ENCODE measurements at regions not wholly inside any gene's neighbourhood (a gene's known extent, or its start where the extent isn't known, plus 50 kb on each side); places are given as distances from the start of the nearest gene placed in this dataset.

- Histone ChIP-seq H3K9me3 (no peaks in the 10 kb centered on the region), H3K27me3 (no peaks in the 10 kb centered on the region), H3K36me3 (no peaks in the 10 kb centered on the region), H3K27ac (no peak overlapping the region), H3K4me3 (no peak overlapping the region), H3K4me1 (no peaks in the 10 kb centered on the region)
- intact Hi-C loops (cut with DNase I): no loop called here
- no peak for TF ChIP-seq CTCF (IDR thresholded peaks at IDR 0.05)
- ATAC-seq (no peak), DNase-seq (no peak)
Observed at GRCh38 chr2:182616471-182617393, 99.3 kb upstream of the DNAJC10 start.

DNA sequence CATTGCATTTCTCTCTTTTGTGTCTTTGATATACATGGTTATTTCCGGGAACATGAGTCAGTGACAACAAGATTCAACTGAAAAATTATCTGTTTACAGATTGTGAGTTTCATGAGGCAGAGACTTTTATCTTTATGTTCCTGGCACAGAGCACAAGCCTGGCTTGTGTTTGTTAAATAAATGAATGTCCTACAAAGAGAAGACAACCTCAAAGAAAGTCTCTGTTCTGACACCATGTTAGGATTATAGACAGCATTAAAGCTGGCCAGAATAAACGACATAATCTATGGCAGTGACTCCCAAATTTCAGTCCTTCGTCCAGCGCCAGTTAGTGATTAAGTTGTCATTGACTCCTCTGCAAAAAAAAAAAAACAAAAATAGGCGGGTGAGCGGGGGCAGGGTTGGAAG lies 97.4 kb upstream of the DNAJC10 start:
- Histone ChIP-seq H3K36me3 (no peaks in the 10 kb centered on the region), H3K4me1 (no peaks in the 10 kb centered on the region), H3K4me3 (no peak overlapping the region), H3K27me3 (no peaks in the 10 kb centered on the region), H3K27ac (no peak overlapping the region), H3K9me3 (no peaks in the 10 kb centered on the region)
- intact Hi-C loops (cut with DNase I): no loop called here
- TF ChIP-seq CTCF (IDR thresholded peaks at IDR 0.05): no peak
- ATAC-seq (no peak), DNase-seq (no peak)

DNA sequence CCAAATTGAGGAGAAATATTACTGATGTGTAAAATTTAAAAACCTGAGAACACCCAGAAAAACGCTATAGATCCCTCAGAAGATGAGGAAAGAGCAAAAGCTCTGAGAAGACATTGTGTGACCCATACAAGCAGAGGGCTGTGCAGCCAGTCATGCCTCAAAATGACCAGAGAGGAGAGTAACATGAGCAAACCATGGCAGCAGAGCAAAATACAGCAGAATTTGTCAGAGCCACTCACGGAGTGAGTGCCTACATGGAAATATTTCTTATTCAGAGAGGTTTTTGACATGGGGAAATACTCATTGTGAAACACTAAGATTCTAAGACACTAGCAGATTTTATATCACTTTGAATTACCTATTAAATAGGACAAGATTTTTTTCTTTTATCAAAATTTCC lies 96.8 kb upstream of the DNAJC10 start:
- intact Hi-C loops (cut with DNase I): no loop called here
- Histone ChIP-seq H3K36me3 (no peaks in the 10 kb centered on the region), H3K27ac (no peak overlapping the region), H3K27me3 (no peaks in the 10 kb centered on the region), H3K4me3 (no peak overlapping the region), H3K4me1 (no peaks in the 10 kb centered on the region), H3K9me3 (no peaks in the 10 kb centered on the region)
- ATAC-seq (no peak), DNase-seq (no peak)
- TF ChIP-seq CTCF (IDR thresholded peaks at IDR 0.05): no peak

- Histone ChIP-seq H3K4me1 (no peaks in the 10 kb centered on the region), H3K27me3 (no peaks in the 10 kb centered on the region), H3K9me3 (no peaks in the 10 kb centered on the region), H3K4me3 (no peak overlapping the region), H3K27ac (no peak overlapping the region), H3K36me3 (no peaks in the 10 kb centered on the region)
- no peak for TF ChIP-seq CTCF (IDR thresholded peaks at IDR 0.05)
- intact Hi-C loops (cut with DNase I): no loop called here
- ATAC-seq (no peak), DNase-seq (no peak)
Observed at GRCh38 chr2:182621191-182621590, 94.9 kb upstream of the DNAJC10 start.

GRCh38 chr2:182621810-182622209 lies 94.2 kb upstream of the DNAJC10 start:
- Histone ChIP-seq H3K4me1 (no peaks in the 10 kb centered on the region), H3K36me3 (no peaks in the 10 kb centered on the region), H3K27ac (no peak overlapping the region), H3K9me3 (no peaks in the 10 kb centered on the region), H3K27me3 (no peaks in the 10 kb centered on the region), H3K4me3 (no peak overlapping the region)
- intact Hi-C loops (cut with DNase I): no loop called here
- ATAC-seq (no peak), DNase-seq (no peak)
- TF ChIP-seq CTCF (IDR thresholded peaks at IDR 0.05): no peak

Data from upper lobe of right lung (tissue), 1 donor.